Prostate gland (tissue), 2 donors: ENCODE measurements at regions not wholly inside any gene's neighbourhood (a gene's known extent, or its start where the extent isn't known, plus 50 kb on each side); places are given as distances from the start of the nearest gene placed in this dataset.

Experiments used
- DNase-seq: peaks from one replicate; pipeline ENCODE4 v3.0.0-alpha.2; 2019; ENCODE audit warnings: low spot score
- H3K27ac ChIP-seq, 2 donors: fragments of 200-600 bp; sonication (generic); 2 replicates each; pipeline ENCODE4 v1.5.1; 2017 to 2019
- H3K27me3 ChIP-seq: fragments of 200-600 bp; sonication (generic); replicated peaks from 2 replicates; pipeline ENCODE4 v1.5.1; 2019; ENCODE audit not compliant: insufficient read depth
- H3K36me3 ChIP-seq, 2 donors: fragments of 200-600 bp; sonication (generic); 1 replicate in 1 of 2; 2 replicates in 1 of 2; pipeline versions ENCODE4 v1.5.1 to v1.8.1; 2017 to 2019
- H3K4me1 ChIP-seq: fragments of 200-600 bp; sonication (generic); replicated peaks from 2 replicates; pipeline ENCODE4 v1.5.1; 2019
- H3K4me3 ChIP-seq, 2 donors: fragments of 200-600 bp; sonication (generic); 2 replicates each; pipeline ENCODE4 v1.5.1; 2017 to 2019
- H3K9me3 ChIP-seq: fragments of 200-600 bp; sonication (generic); 2 replicates; pipeline ENCODE4 v1.5.1; 2017
- POLR2A ChIP-seq: fragments of 450-650 bp; IDR thresholded peaks from one replicate; pipeline ENCODE4 v1.6.1; 2016; ENCODE audit warnings: antibody characterized with exemption, mild to moderate bottlenecking
- POLR2AphosphoS5 ChIP-seq: sonication (generic); formaldehyde crosslinking; IDR thresholded peaks from one replicate; pipeline ENCODE4 v1.6.1; 2017; ENCODE audit warnings: antibody characterized with exemption
- WGBS: methylation state at CpG from one replicate; pipeline ENCODE4 v1.1.5; 2018; 5-methylcytosine and 5-hydroxymethylcytosine counted together
- intact Hi-C: fragments of 100-400 bp; cut with DNase I; formaldehyde crosslinking; loops from one replicate; pipeline ENCODE4 v1.14.2; 2022
- TF ChIP-seq, protein P1 (sequence below), 4 experiments: fragments of 200-600 bp in 2 of 4; fragments of 450-650 bp in 2 of 4; sonication (generic) in 2 of 4; IDR thresholded peaks; 1 replicate in 3 of 4; 2 replicates in 1 of 4; pipeline ENCODE4 v1.5.1; 2016 to 2019; ENCODE audit warnings: antibody characterized with exemption in 4 of 4, mild to moderate bottlenecking in 2 of 4, moderate library complexity in 2 of 4

GRCh38 chr10:128435811-128436210 lies 309.6 kb upstream of the MKI67 start:
- Histone ChIP-seq H3K27me3 (peaks cover 8% of the 10 kb centered on the region), H3K4me3 (no peak overlapping the region), H3K36me3 (no peaks in the 10 kb centered on the region), H3K9me3 (no peaks in the 10 kb centered on the region), H3K4me1 (no peaks in the 10 kb centered on the region), H3K27ac (no peak overlapping the region)
- WGBS, result 78% methylated on average over 6 of the region's 6 CpGs
- DNase-seq, result no peak
- intact Hi-C loops, result no loop called here
- TF ChIP-seq POLR2AphosphoS5 (no peak), POLR2A (no peak)
- TF ChIP-seq, protein P1, sequence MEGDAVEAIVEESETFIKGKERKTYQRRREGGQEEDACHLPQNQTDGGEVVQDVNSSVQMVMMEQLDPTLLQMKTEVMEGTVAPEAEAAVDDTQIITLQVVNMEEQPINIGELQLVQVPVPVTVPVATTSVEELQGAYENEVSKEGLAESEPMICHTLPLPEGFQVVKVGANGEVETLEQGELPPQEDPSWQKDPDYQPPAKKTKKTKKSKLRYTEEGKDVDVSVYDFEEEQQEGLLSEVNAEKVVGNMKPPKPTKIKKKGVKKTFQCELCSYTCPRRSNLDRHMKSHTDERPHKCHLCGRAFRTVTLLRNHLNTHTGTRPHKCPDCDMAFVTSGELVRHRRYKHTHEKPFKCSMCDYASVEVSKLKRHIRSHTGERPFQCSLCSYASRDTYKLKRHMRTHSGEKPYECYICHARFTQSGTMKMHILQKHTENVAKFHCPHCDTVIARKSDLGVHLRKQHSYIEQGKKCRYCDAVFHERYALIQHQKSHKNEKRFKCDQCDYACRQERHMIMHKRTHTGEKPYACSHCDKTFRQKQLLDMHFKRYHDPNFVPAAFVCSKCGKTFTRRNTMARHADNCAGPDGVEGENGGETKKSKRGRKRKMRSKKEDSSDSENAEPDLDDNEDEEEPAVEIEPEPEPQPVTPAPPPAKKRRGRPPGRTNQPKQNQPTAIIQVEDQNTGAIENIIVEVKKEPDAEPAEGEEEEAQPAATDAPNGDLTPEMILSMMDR (IDR thresholded peaks at IDR 0.05), result no peak

GRCh38 chr10:128437786-128438345 lies 311.6 kb upstream of the MKI67 start:
- TF ChIP-seq, protein P1 (IDR thresholded peaks at IDR 0.05), result no peak
- no peak for TF ChIP-seq POLR2AphosphoS5
- TF ChIP-seq POLR2A, result no peak
- Histone ChIP-seq H3K36me3 (no peaks in the 10 kb centered on the region), H3K27me3 (peaks cover 8% of the 10 kb centered on the region), H3K27ac (no peak overlapping the region), H3K4me1 (no peaks in the 10 kb centered on the region), H3K9me3 (no peaks in the 10 kb centered on the region), H3K4me3 (no peak overlapping the region)
- intact Hi-C loops, result no loop called here
- no peak for DNase-seq
- 71% methylated on average over 13 of the region's 13 CpGs for WGBS

- Histone ChIP-seq H3K27ac (no peak overlapping the region), H3K4me1 (no peaks in the 10 kb centered on the region), H3K36me3 (no peaks in the 10 kb centered on the region), H3K27me3 (peaks cover 8% of the 10 kb centered on the region), H3K9me3 (no peaks in the 10 kb centered on the region), H3K4me3 (no peak overlapping the region)
- DNase-seq, result no peak
- 86% methylated on average over 16 of the region's 16 CpGs for WGBS
- TF ChIP-seq, protein P1 (IDR thresholded peaks at IDR 0.05), result no peak
- TF ChIP-seq POLR2AphosphoS5, result no peak
- TF ChIP-seq POLR2A, result no peak
- intact Hi-C loops, result no loop called here
These were observed 312.3 kb upstream of the MKI67 start for GRCh38 chr10:128438417-128439063.

DNA sequence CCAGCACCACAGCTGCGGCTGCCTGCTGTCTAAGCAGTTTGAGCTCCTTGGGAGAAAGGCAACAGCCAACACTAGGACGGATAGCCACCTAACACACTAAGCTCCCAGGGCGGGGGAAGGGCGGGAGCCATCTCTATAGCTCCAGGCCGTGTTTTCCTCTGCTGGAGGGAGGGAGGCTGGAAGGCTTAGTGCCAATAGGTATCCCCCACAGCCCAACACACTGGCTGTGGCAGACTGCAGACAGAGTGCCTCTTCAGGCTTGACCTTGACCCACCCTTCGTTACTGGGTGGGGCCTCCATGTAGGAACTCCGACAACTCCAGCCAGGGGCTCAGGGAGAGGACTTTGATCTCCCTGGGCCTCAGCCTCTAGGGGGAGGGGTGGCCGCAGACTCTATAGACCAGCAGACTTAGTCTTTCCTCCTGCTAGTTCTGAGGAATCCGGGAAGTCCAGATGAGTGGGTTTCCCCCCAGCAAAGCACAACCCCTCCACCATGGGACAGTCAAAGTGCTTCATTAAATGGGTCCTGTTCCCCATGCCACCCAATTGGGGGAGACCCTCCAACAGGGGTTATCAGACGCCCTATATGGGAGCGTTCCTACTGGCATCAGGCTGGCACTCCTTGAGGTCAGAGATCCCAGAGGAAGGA lies 314.4 kb upstream of the MKI67 start:
- Histone ChIP-seq H3K36me3 (no peaks in the 10 kb centered on the region), H3K4me3 (no peak overlapping the region), H3K27ac (no peak overlapping the region), H3K9me3 (no peaks in the 10 kb centered on the region), H3K27me3 (peaks cover 4% of the 10 kb centered on the region), H3K4me1 (no peaks in the 10 kb centered on the region)
- intact Hi-C loops, result no loop called here
- DNase-seq, result no peak
- TF ChIP-seq, protein P1 (IDR thresholded peaks at IDR 0.05), result no peak
- no peak for TF ChIP-seq POLR2AphosphoS5
- TF ChIP-seq POLR2A, result no peak
- 55% methylated on average over 11 of the region's 11 CpGs for WGBS
